GM23338 (cell line): ENCODE measurements at regions not wholly inside any gene's neighbourhood (a gene's known extent, or its start where the extent isn't known, plus 50 kb on each side); places are given as distances from the start of the nearest gene placed in this dataset.

ENCODE experiments used
- CREB1 ChIP-seq: fragments of 250-450 bp; sonication (Bioruptor Pico); IDR thresholded peaks from 2 replicates; pipeline ENCODE4 v1.5.0; 2020; ENCODE audit warnings: low read depth, mild to moderate bottlenecking, moderate library complexity
- EZH2phosphoT487 ChIP-seq: fragments of 200-600 bp; sonication (generic); IDR thresholded peaks from one replicate; pipeline ENCODE4 v1.8.1; 2018; ENCODE audit warnings: antibody characterized with exemption; ENCODE audit not compliant: unreplicated experiment
- JUNB ChIP-seq: IDR thresholded peaks from one replicate; pipeline ENCODE4 v1.6.1; 2016; ENCODE audit warnings: antibody characterized with exemption; ENCODE audit not compliant: unreplicated experiment
- NANOG ChIP-seq: IDR thresholded peaks from 2 replicates; pipeline ENCODE4 v1.6.1; 2016; ENCODE audit warnings: antibody characterized with exemption, borderline replicate concordance
- POLR2AphosphoS5 ChIP-seq: IDR thresholded peaks from 2 replicates; pipeline ENCODE4 v1.6.1; 2016; ENCODE audit warnings: antibody characterized with exemption, low read depth
- STAT1 ChIP-seq: IDR thresholded peaks from one replicate; pipeline ENCODE4 v1.6.1; 2016; ENCODE audit warnings: antibody characterized with exemption; ENCODE audit not compliant: unreplicated experiment
- ZNF331 ChIP-seq: fragments of 250-450 bp; sonication (Bioruptor Pico); IDR thresholded peaks from 2 replicates; pipeline ENCODE4 v1.5.0; 2020; ENCODE audit warnings: low read depth, mild to moderate bottlenecking, moderate library complexity
- TF ChIP-seq, protein P1 (sequence below): fragments of 250-450 bp; sonication (Bioruptor Pico); IDR thresholded peaks from 2 replicates; pipeline ENCODE4 v1.5.0; 2020; ENCODE audit warnings: mild to moderate bottlenecking, moderate library complexity
- TF ChIP-seq, protein P2 (sequence below): IDR thresholded peaks from 2 replicates; pipeline ENCODE4 v1.6.1; 2016; ENCODE audit warnings: antibody characterized with exemption
- TF ChIP-seq, protein P3 (sequence below), 2 experiments: fragments of 200-600 bp in 1 of 2; sonication (generic) in 1 of 2; conservative IDR thresholded peaks; 2 replicates each; pipeline versions ENCODE4 v1.5.1 to v1.6.1; 2016 to 2017; ENCODE audit warnings: antibody characterized with exemption in 2 of 2, low read depth in 2 of 2, mild to moderate bottlenecking in 2 of 2, moderate library complexity in 1 of 2

DNA sequence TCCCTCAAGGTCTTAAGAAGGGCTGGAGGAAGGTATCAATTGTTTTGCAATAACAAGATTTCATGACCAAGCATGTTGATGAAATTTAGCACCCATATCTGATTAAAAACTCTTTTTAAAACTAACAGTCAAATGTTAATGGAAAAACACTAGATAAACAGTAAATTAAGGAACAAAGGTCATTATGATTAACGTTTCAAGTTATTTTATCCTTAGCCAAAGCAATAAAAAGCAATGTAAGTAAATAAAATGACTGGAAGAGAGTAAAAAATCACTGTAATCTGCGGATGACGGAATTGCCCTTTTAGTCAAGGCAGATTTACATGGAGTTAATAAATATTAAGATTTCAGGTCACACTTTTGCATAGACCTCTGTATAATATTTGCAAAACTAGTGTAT is 179.5 kb upstream of the KLF6 start (continued):
- TF ChIP-seq, protein P1, sequence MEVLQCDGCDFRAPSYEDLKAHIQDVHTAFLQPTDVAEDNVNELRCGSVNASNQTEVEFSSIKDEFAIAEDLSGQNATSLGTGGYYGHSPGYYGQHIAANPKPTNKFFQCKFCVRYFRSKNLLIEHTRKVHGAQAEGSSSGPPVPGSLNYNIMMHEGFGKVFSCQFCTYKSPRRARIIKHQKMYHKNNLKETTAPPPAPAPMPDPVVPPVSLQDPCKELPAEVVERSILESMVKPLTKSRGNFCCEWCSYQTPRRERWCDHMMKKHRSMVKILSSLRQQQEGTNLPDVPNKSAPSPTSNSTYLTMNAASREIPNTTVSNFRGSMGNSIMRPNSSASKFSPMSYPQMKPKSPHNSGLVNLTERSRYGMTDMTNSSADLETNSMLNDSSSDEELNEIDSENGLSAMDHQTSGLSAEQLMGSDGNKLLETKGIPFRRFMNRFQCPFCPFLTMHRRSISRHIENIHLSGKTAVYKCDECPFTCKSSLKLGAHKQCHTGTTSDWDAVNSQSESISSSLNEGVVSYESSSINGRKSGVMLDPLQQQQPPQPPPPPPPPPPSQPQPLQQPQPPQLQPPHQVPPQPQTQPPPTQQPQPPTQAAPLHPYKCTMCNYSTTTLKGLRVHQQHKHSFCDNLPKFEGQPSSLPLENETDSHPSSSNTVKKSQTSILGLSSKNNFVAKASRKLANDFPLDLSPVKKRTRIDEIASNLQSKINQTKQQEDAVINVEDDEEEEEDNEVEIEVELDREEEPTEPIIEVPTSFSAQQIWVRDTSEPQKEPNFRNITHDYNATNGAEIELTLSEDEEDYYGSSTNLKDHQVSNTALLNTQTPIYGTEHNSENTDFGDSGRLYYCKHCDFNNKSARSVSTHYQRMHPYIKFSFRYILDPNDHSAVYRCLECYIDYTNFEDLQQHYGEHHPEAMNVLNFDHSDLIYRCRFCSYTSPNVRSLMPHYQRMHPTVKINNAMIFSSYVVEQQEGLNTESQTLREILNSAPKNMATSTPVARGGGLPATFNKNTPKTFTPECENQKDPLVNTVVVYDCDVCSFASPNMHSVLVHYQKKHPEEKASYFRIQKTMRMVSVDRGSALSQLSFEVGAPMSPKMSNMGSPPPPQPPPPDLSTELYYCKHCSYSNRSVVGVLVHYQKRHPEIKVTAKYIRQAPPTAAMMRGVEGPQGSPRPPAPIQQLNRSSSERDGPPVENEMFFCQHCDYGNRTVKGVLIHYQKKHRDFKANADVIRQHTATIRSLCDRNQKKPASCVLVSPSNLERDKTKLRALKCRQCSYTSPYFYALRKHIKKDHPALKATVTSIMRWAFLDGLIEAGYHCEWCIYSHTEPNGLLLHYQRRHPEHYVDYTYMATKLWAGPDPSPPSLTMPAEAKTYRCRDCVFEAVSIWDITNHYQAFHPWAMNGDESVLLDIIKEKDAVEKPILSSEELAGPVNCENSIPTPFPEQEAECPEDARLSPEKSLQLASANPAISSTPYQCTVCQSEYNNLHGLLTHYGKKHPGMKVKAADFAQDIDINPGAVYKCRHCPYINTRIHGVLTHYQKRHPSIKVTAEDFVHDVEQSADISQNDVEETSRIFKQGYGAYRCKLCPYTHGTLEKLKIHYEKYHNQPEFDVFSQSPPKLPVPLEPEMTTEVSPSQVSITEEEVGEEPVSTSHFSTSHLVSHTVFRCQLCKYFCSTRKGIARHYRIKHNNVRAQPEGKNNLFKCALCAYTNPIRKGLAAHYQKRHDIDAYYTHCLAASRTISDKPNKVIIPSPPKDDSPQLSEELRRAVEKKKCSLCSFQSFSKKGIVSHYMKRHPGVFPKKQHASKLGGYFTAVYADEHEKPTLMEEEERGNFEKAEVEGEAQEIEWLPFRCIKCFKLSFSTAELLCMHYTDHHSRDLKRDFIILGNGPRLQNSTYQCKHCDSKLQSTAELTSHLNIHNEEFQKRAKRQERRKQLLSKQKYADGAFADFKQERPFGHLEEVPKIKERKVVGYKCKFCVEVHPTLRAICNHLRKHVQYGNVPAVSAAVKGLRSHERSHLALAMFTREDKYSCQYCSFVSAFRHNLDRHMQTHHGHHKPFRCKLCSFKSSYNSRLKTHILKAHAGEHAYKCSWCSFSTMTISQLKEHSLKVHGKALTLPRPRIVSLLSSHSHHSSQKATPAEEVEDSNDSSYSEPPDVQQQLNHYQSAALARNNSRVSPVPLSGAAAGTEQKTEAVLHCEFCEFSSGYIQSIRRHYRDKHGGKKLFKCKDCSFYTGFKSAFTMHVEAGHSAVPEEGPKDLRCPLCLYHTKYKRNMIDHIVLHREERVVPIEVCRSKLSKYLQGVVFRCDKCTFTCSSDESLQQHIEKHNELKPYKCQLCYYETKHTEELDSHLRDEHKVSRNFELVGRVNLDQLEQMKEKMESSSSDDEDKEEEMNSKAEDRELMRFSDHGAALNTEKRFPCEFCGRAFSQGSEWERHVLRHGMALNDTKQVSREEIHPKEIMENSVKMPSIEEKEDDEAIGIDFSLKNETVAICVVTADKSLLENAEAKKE (CRISPR knock-in tag) = no peak
- no peak for TF ChIP-seq POLR2AphosphoS5
- TF ChIP-seq ZNF331 (CRISPR knock-in tag) = no peak
- TF ChIP-seq NANOG = no peak
- TF ChIP-seq, protein P2, sequence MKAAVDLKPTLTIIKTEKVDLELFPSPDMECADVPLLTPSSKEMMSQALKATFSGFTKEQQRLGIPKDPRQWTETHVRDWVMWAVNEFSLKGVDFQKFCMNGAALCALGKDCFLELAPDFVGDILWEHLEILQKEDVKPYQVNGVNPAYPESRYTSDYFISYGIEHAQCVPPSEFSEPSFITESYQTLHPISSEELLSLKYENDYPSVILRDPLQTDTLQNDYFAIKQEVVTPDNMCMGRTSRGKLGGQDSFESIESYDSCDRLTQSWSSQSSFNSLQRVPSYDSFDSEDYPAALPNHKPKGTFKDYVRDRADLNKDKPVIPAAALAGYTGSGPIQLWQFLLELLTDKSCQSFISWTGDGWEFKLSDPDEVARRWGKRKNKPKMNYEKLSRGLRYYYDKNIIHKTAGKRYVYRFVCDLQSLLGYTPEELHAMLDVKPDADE = no peak
- no peak for TF ChIP-seq EZH2phosphoT487
- TF ChIP-seq, protein P3, sequence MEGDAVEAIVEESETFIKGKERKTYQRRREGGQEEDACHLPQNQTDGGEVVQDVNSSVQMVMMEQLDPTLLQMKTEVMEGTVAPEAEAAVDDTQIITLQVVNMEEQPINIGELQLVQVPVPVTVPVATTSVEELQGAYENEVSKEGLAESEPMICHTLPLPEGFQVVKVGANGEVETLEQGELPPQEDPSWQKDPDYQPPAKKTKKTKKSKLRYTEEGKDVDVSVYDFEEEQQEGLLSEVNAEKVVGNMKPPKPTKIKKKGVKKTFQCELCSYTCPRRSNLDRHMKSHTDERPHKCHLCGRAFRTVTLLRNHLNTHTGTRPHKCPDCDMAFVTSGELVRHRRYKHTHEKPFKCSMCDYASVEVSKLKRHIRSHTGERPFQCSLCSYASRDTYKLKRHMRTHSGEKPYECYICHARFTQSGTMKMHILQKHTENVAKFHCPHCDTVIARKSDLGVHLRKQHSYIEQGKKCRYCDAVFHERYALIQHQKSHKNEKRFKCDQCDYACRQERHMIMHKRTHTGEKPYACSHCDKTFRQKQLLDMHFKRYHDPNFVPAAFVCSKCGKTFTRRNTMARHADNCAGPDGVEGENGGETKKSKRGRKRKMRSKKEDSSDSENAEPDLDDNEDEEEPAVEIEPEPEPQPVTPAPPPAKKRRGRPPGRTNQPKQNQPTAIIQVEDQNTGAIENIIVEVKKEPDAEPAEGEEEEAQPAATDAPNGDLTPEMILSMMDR (conservative IDR thresholded peaks at IDR 0.05; ENCODE audit: low read depth in 2 of 2) = no peak
- no peak for TF ChIP-seq CREB1 (CRISPR knock-in tag)
- TF ChIP-seq STAT1 = no peak
- TF ChIP-seq JUNB = no peak
